T-cell (primary cell): ENCODE measurements at regions not wholly inside any gene's neighbourhood (a gene's known extent, or its start where the extent isn't known, plus 50 kb on each side); places are given as distances from the start of the nearest gene placed in this dataset.

Experiments used
- ATAC-seq, 4 experiments: fragments of 200-7000 bp in 3 of 4; fragments of 150-1000 bp in 1 of 4; cut with Tn5 transposase; replicated peaks in 1 of 4; 1 replicate in 3 of 4; 2 replicates in 1 of 4; pipeline ENCODE4 v1.10.0; 2021; ENCODE audit warnings: moderate library complexity in 3 of 4, mild to moderate bottlenecking in 2 of 4, moderate number of reproducible peaks in 1 of 4
- CTCF ChIA-PET, 2 donors: fragments of 300-600 bp; sonication (Branson Sonifier 250); formaldehyde crosslinking; loops; one replicate each; lab custom pipeline; 2022; ENCODE audit warnings: antibody characterized with exemption in 2 of 2; lab: Charles Lee
- POLR2A ChIA-PET, 2 donors: fragments of 300-600 bp; sonication (Branson Sonifier 250); formaldehyde crosslinking; loops; one replicate each; lab custom pipeline; 2022; ENCODE audit warnings: antibody characterized with exemption in 2 of 2; lab: Charles Lee
- DNase-seq, 35 experiments: peaks; one replicate each; pipeline versions ENCODE4 v3.0.0 to v3.0.0-alpha.2; 2013 to 2023
- H3K27ac ChIP-seq: one replicate; pipeline ENCODE4 v1.5.1; 2013; ENCODE audit warnings: low read length
- H3K27me3 ChIP-seq, 2 experiments: replicated peaks in 1 of 2; 1 replicate in 1 of 2; 2 replicates in 1 of 2; pipeline versions ENCODE4 v1.6.1 to v1.7.0; 2013; ENCODE audit warnings: low read length in 1 of 2, mixed read lengths in 1 of 2; ENCODE audit not compliant: control insufficient read depth in 2 of 2, insufficient read depth in 2 of 2; ENCODE audit errors: extremely low read depth in 1 of 2
- H3K36me3 ChIP-seq, 2 donors: 1 replicate in 1 of 2; 2 replicates in 1 of 2; pipeline versions ENCODE4 v1.6.1 to v1.7.0; 2013; ENCODE audit warnings: low read length in 1 of 2; ENCODE audit not compliant: control insufficient read depth in 2 of 2, insufficient read depth in 1 of 2; ENCODE audit errors: extremely low read depth in 1 of 2
- H3K4me1 ChIP-seq, 2 experiments: 1 replicate in 1 of 2; 2 replicates in 1 of 2; pipeline versions ENCODE4 v1.6.1 to v1.7.0; 2013; ENCODE audit warnings: low read length in 2 of 2, mixed read lengths in 1 of 2; ENCODE audit not compliant: insufficient read depth in 2 of 2, control insufficient read depth in 1 of 2; ENCODE audit errors: extremely low read depth in 1 of 2
- H3K4me3 ChIP-seq, 2 donors: 1 replicate in 1 of 2; 2 replicates in 1 of 2; pipeline versions ENCODE4 v1.5.1 to v1.7.0; 2013; ENCODE audit warnings: mild to moderate bottlenecking in 2 of 2, low read length in 1 of 2, moderate library complexity in 1 of 2; ENCODE audit not compliant: control insufficient read depth in 1 of 2; ENCODE audit errors: extremely low read depth in 1 of 2
- H3K9me3 ChIP-seq: 2 replicates; pipeline ENCODE4 v1.7.0; 2013
- H3K27ac Mint-ChIP-seq, 2 donors: one replicate each; pipeline ENCODE4 v1.8.0; 2020 to 2021; ENCODE audit warnings: mild to moderate bottlenecking in 2 of 2, mixed read lengths in 2 of 2
- H3K27me3 Mint-ChIP-seq, 2 donors: one replicate each; pipeline ENCODE4 v1.8.0; 2021 to 2022; ENCODE audit warnings: mixed read lengths in 2 of 2
- H3K36me3 Mint-ChIP-seq: one replicate; pipeline ENCODE4 v1.8.0; 2021; ENCODE audit warnings: mixed read lengths
- H3K4me1 Mint-ChIP-seq, 3 donors: one replicate each; pipeline ENCODE4 v1.8.0; 2020 to 2022; ENCODE audit warnings: mixed read lengths in 3 of 3, mild to moderate bottlenecking in 1 of 3
- H3K4me3 Mint-ChIP-seq, 3 donors: one replicate each; pipeline ENCODE4 v1.8.0; 2020 to 2022; ENCODE audit warnings: mild to moderate bottlenecking in 3 of 3, mixed read lengths in 3 of 3, moderate library complexity in 3 of 3
- H3K9me3 Mint-ChIP-seq, 3 donors: one replicate each; pipeline ENCODE4 v1.8.0; 2020 to 2022; ENCODE audit warnings: mixed read lengths in 3 of 3
- WGBS: methylation state at CpG from one replicate; pipeline ENCODE4 v1.1.5; 2013; ENCODE audit warnings: missing lambda C conversion rate; ENCODE audit not compliant: insufficient coverage; 5-methylcytosine and 5-hydroxymethylcytosine counted together

DNA sequence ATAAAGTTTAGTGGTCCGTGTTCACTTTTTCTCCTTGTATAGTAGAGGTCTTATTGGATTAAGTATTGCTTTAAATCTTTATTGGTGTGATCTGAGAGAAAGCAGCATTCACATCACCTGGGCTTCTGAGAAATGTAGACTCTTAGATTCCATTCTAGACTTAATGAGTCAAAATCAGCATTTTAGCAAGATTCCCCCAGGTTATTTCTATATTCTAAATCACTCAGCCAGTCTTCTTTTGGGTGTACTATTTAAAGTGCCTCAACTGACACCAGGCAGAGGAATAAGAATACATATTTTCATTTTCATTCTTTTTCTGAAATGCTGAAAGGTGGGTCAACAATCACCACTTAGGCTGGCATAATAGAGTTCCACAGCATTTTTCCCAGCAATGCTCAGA is 481.7 kb downstream of the TUSC7 start:
- no peaks in the 10 kb centered on the region for H3K27me3 Mint-ChIP-seq
- Histone ChIP-seq H3K27me3 (no peaks in the 10 kb centered on the region), H3K4me1 (no peaks in the 10 kb centered on the region), H3K4me3 (no peak overlapping the region), H3K27ac (no peak overlapping the region), H3K36me3 (no peaks in the 10 kb centered on the region), H3K9me3 (no peaks in the 10 kb centered on the region)
- ChIA-PET POLR2A (no interaction called here), CTCF (no interaction called here)
- no peak for DNase-seq
- H3K4me3 Mint-ChIP-seq = no peak overlapping the region
- no CpG with 5 or more reads among the region's 1 CpG for WGBS
- no peak for ATAC-seq
- H3K27ac Mint-ChIP-seq = no peak overlapping the region
- H3K9me3 Mint-ChIP-seq = peaks cover 2 to 11% (median 8%) of the 10 kb centered on the region in 3 donors
- no peaks in the 10 kb centered on the region for H3K4me1 Mint-ChIP-seq
- H3K36me3 Mint-ChIP-seq = no peaks in the 10 kb centered on the region

GRCh38 chr3:117192888-117193287 is 483.3 kb downstream of the TUSC7 start:
- no peak overlapping the region for H3K27ac ChIP-seq
- H3K9me3 ChIP-seq = no peaks in the 10 kb centered on the region
- POLR2A ChIA-PET = interaction anchor here in 1 of 2 donors (0.6 kb wide), 2 partner anchors 34 to 36 kb away, joined by 3 read pairs; no protein-coding TSS in a partner anchor
- no peak overlapping the region for H3K4me3 ChIP-seq
- no peak overlapping the region for H3K27ac Mint-ChIP-seq
- CTCF ChIA-PET = no interaction called here
- H3K4me1 Mint-ChIP-seq = no peaks in the 10 kb centered on the region
- H3K36me3 ChIP-seq = no peaks in the 10 kb centered on the region
- H3K36me3 Mint-ChIP-seq = no peaks in the 10 kb centered on the region
- H3K27me3 ChIP-seq = no peaks in the 10 kb centered on the region
- no CpG with 5 or more reads among the region's 8 CpGs for WGBS
- ATAC-seq (no peak), DNase-seq (no peak)
- H3K4me3 Mint-ChIP-seq = no peak overlapping the region
- H3K4me1 ChIP-seq = no peaks in the 10 kb centered on the region
- H3K27me3 Mint-ChIP-seq = no peaks in the 10 kb centered on the region
- H3K9me3 Mint-ChIP-seq = peaks cover 2 to 12% (median 7%) of the 10 kb centered on the region in 3 donors

- no peaks in the 10 kb centered on the region for H3K4me1 ChIP-seq
- no peaks in the 10 kb centered on the region for H3K9me3 ChIP-seq
- no peak for ATAC-seq
- Mint-ChIP-seq H3K9me3 (peaks cover 2 to 12% (median 7%) of the 10 kb centered on the region in 3 donors), H3K4me1 (no peaks in the 10 kb centered on the region), H3K36me3 (no peaks in the 10 kb centered on the region), H3K27ac (no peak overlapping the region), H3K27me3 (no peaks in the 10 kb centered on the region), H3K4me3 (no peak overlapping the region)
- ChIA-PET POLR2A (interaction anchor here (0.6 kb wide), 2 partner anchors 33 to 1281 kb away, joined by 3 read pairs; no protein-coding TSS in a partner anchor), CTCF (no interaction called here)
- WGBS = no CpG with 5 or more reads among the region's 2 CpGs
- no peak for DNase-seq
- H3K27ac ChIP-seq = no peak overlapping the region
- H3K36me3 ChIP-seq = no peaks in the 10 kb centered on the region
- no peaks in the 10 kb centered on the region for H3K27me3 ChIP-seq
- no peak overlapping the region for H3K4me3 ChIP-seq
These were observed 483.8 kb downstream of the TUSC7 start for GRCh38 chr3:117193390-117193789.

- no peak overlapping the region for H3K4me3 ChIP-seq
- ChIA-PET CTCF (no interaction called here), POLR2A (no interaction called here)
- Mint-ChIP-seq H3K9me3 (peaks cover 8 to 18% (median 13%) of the 10 kb centered on the region in 3 donors), H3K4me1 (no peaks in the 10 kb centered on the region), H3K27me3 (no peaks in the 10 kb centered on the region), H3K27ac (no peak overlapping the region), H3K4me3 (no peak overlapping the region), H3K36me3 (no peaks in the 10 kb centered on the region)
- no peaks in the 10 kb centered on the region for H3K9me3 ChIP-seq
- H3K4me1 ChIP-seq = no peaks in the 10 kb centered on the region
- no peaks in the 10 kb centered on the region for H3K36me3 ChIP-seq
- DNase-seq = no peak
- no peak for ATAC-seq
- no peaks in the 10 kb centered on the region for H3K27me3 ChIP-seq
- no peak overlapping the region for H3K27ac ChIP-seq
These were observed 485.5 kb downstream of the TUSC7 start for GRCh38 chr3:117195034-117195433.

- H3K4me1 Mint-ChIP-seq = no peaks in the 10 kb centered on the region
- ATAC-seq = no peak
- H3K9me3 Mint-ChIP-seq = peaks cover 9 to 18% (median 16%) of the 10 kb centered on the region in 3 donors
- Histone ChIP-seq H3K4me1 (no peaks in the 10 kb centered on the region), H3K4me3 (no peak overlapping the region), H3K27me3 (no peaks in the 10 kb centered on the region), H3K27ac (no peak overlapping the region), H3K9me3 (no peaks in the 10 kb centered on the region), H3K36me3 (no peaks in the 10 kb centered on the region)
- ChIA-PET POLR2A (no interaction called here), CTCF (no interaction called here)
- DNase-seq = no peak
- no peaks in the 10 kb centered on the region for H3K36me3 Mint-ChIP-seq
- H3K27ac Mint-ChIP-seq = no peak overlapping the region
- no peak overlapping the region for H3K4me3 Mint-ChIP-seq
- H3K27me3 Mint-ChIP-seq = no peaks in the 10 kb centered on the region
- no CpG with 5 or more reads among the region's 2 CpGs for WGBS
These were observed 491.4 kb downstream of the TUSC7 start for GRCh38 chr3:117200962-117201361.

DNA sequence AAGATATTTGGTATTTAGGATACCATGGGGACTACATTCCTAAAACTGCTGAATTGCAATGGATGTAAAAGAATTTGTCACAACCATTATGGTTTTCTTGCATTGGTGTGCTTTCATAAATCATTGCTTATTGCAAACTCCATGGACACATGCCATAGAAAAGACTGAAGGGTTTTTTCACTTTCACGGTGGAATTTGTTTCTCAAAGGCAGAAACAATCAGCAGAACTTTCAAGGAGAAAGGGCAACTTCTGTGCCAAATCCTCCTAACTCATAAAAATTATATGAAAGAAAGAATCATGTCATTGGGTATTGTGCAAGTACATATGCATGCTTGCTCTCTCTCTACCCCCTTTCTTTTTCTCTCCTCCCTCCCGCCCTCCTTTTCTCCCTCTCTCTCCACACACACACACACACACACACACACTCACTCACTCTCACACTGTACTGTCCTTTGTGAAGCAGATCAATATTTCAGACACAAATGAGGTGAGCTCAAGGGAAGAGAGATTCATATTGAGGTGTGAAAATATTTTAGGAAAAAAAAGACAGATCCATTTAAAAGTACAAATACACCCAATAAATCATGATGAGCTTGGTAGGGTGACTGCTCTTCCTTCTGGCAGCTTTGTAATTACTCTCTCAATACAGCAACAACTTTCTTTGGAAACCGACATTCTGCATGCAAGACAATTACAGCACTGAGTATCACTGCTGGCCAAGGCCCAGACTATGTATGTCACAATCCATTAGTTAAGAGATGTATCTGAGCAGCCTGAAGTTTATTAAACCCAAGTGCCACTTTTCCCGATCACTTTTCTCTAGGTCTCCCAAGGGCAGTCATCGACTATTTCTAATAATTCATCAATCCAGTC is 492.6 kb downstream of the TUSC7 start:
- Histone ChIP-seq H3K9me3 (no peaks in the 10 kb centered on the region), H3K27me3 (no peaks in the 10 kb centered on the region), H3K36me3 (no peaks in the 10 kb centered on the region), H3K27ac (no peak overlapping the region), H3K4me1 (no peaks in the 10 kb centered on the region), H3K4me3 (no peak overlapping the region)
- no peaks in the 10 kb centered on the region for H3K36me3 Mint-ChIP-seq
- H3K27ac Mint-ChIP-seq = no peak overlapping the region
- CTCF ChIA-PET = interaction anchor here in 1 of 2 donors (0.7 kb wide), 1 partner anchor 71 kb away, joined by 3 read pairs; no protein-coding TSS in a partner anchor
- DNase-seq = no peak
- 50% methylated on average over 1 of the region's 5 CpGs for WGBS
- no peak overlapping the region for H3K4me3 Mint-ChIP-seq
- no peak for ATAC-seq
- no peaks in the 10 kb centered on the region for H3K27me3 Mint-ChIP-seq
- POLR2A ChIA-PET = no interaction called here
- H3K4me1 Mint-ChIP-seq = no peaks in the 10 kb centered on the region
- H3K9me3 Mint-ChIP-seq = peaks cover 9 to 20% (median 16%) of the 10 kb centered on the region in 3 donors
